ENCODE measurements at regions not wholly inside any gene's neighbourhood (a gene's known extent, or its start where the extent isn't known, plus 50 kb on each side); places are given as distances from the start of the nearest gene placed in this dataset.

DNA sequence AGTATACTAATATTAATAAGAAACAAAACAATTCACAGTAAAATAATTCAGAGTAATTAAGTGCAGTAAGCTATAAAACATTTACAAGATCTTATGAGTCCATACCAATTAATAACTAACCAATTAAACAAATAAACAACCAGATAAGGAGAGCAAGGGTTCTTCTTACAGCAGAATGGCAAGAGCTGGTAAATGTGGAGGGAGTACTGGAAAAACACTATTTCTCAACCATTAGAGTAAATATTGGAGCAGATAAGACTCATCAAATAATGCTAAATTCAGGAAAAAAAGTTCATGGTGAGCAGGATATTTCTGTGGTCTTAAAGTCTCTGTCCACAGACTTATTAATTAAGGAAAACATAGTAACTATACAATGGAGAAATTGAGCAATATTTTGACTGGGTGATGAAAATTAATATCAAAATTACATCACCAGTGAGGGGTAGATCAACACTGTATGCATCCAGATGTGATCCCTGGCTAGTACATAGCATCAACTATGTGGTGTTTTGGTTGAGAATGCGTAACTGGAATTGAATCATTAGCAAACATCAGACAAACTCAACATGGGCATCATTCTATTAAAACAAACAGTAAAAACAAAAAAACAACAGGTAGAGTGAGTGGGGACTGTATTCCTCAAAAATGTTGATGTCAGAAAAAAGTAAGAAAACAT is 1376.7 kb downstream of the PCDH19 start:
- ChIA-PET POLR2A (no interaction called here), CTCF (no interaction called here)
- no peak for TF ChIP-seq TRIM28 (IDR thresholded peaks at IDR 0.05; ENCODE audit: borderline replicate concordance, low read length)
- TF ChIP-seq, protein P1, sequence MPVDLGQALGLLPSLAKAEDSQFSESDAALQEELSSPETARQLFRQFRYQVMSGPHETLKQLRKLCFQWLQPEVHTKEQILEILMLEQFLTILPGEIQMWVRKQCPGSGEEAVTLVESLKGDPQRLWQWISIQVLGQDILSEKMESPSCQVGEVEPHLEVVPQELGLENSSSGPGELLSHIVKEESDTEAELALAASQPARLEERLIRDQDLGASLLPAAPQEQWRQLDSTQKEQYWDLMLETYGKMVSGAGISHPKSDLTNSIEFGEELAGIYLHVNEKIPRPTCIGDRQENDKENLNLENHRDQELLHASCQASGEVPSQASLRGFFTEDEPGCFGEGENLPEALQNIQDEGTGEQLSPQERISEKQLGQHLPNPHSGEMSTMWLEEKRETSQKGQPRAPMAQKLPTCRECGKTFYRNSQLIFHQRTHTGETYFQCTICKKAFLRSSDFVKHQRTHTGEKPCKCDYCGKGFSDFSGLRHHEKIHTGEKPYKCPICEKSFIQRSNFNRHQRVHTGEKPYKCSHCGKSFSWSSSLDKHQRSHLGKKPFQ (tag by site-specific recombination; IDR thresholded peaks at IDR 0.05): no peak
- TF ChIP-seq ZNF544 (tag by site-specific recombination; IDR thresholded peaks at IDR 0.05): no peak
- TF ChIP-seq KLF9 (tag by site-specific recombination; IDR thresholded peaks at IDR 0.05; ENCODE audit: low read depth): no peak
- no peak for TF ChIP-seq ZNF701 (tag by site-specific recombination; IDR thresholded peaks at IDR 0.05)
- TF ChIP-seq ZNF132 (tag by site-specific recombination; IDR thresholded peaks at IDR 0.05; ENCODE audit: borderline replicate concordance): no peak
- H3K36me3 ChIP-seq (ENCODE audit: control insufficient read depth in 2 of 2, insufficient read depth in 1 of 2, low read length in 2 of 2): no peaks in the 10 kb centered on the region
- H3K4me1 ChIP-seq (ENCODE audit: control insufficient read depth, insufficient read depth, low read length): no peaks in the 10 kb centered on the region
- H3K27ac ChIP-seq (ENCODE audit: extremely low read depth, low read depth, low read length): no peak overlapping the region
- no peaks in the 10 kb centered on the region for H3K9me3 ChIP-seq (ENCODE audit: control insufficient read depth, insufficient read depth, low read depth, low read length)
- H3K4me3 ChIP-seq (ENCODE audit: low read depth, low read length): no peak overlapping the region

DNA sequence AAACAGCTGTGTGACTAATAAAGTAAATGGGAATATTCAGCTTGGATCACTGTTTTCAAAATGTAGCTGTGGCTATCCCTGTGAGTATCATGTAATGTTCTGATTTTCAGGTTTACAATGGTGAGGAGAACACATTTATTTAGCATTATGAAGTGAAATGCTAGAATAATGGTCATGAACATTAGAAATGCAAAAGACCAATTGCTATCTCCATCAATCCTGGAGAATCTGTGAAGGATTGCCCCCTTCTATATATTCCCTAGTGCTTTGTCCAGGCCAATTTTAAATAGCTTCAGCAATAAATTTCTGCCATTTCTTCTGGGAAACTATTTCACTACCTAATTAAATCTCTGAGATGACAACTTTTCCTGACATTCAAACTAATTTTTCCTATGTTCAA is 1399.1 kb downstream of the PCDH19 start:
- Histone ChIP-seq H3K4me3 (ENCODE audit: low read depth, low read length) (no peak overlapping the region), H3K36me3 (ENCODE audit: control insufficient read depth in 2 of 2, insufficient read depth in 1 of 2, low read length in 2 of 2) (no peaks in the 10 kb centered on the region), H3K27ac (ENCODE audit: extremely low read depth, low read depth, low read length) (no peak overlapping the region), H3K4me1 (ENCODE audit: control insufficient read depth, insufficient read depth, low read length) (no peaks in the 10 kb centered on the region), H3K9me3 (ENCODE audit: control insufficient read depth, insufficient read depth, low read depth, low read length) (no peaks in the 10 kb centered on the region; the same call in none of the 2 replicates)
- POLR2A ChIA-PET: no interaction called here
- TF ChIP-seq ZNF48 (tag by site-specific recombination; IDR thresholded peaks at IDR 0.05) (no peak), ZNF677 (tag by site-specific recombination; IDR thresholded peaks at IDR 0.05) (no peak), ZFP3 (tag by site-specific recombination; IDR thresholded peaks at IDR 0.05; ENCODE audit: low read depth) (no peak), ZNF221 (tag by site-specific recombination; IDR thresholded peaks at IDR 0.05; ENCODE audit: borderline replicate concordance) (no peak), ZBTB17 (tag by site-specific recombination; IDR thresholded peaks at IDR 0.05) (no peak), KLF1 (tag by site-specific recombination; IDR thresholded peaks at IDR 0.05) (no peak), ZNF350 (tag by site-specific recombination; IDR thresholded peaks at IDR 0.05) (no peak), ZNF223 (tag by site-specific recombination; IDR thresholded peaks at IDR 0.05) (no peak)
- TF ChIP-seq, protein P2, sequence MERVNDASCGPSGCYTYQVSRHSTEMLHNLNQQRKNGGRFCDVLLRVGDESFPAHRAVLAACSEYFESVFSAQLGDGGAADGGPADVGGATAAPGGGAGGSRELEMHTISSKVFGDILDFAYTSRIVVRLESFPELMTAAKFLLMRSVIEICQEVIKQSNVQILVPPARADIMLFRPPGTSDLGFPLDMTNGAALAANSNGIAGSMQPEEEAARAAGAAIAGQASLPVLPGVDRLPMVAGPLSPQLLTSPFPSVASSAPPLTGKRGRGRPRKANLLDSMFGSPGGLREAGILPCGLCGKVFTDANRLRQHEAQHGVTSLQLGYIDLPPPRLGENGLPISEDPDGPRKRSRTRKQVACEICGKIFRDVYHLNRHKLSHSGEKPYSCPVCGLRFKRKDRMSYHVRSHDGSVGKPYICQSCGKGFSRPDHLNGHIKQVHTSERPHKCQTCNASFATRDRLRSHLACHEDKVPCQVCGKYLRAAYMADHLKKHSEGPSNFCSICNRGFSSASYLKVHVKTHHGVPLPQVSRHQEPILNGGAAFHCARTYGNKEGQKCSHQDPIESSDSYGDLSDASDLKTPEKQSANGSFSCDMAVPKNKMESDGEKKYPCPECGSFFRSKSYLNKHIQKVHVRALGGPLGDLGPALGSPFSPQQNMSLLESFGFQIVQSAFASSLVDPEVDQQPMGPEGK (tag by site-specific recombination; IDR thresholded peaks at IDR 0.05): no peak
- TF ChIP-seq, protein P3, sequence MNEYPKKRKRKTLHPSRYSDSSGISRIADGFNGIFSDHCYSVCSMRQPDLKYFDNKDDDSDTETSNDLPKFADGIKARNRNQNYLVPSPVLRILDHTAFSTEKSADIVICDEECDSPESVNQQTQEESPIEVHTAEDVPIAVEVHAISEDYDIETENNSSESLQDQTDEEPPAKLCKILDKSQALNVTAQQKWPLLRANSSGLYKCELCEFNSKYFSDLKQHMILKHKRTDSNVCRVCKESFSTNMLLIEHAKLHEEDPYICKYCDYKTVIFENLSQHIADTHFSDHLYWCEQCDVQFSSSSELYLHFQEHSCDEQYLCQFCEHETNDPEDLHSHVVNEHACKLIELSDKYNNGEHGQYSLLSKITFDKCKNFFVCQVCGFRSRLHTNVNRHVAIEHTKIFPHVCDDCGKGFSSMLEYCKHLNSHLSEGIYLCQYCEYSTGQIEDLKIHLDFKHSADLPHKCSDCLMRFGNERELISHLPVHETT (tag by site-specific recombination; IDR thresholded peaks at IDR 0.05): no peak
- CTCF ChIA-PET: no interaction called here

DNA sequence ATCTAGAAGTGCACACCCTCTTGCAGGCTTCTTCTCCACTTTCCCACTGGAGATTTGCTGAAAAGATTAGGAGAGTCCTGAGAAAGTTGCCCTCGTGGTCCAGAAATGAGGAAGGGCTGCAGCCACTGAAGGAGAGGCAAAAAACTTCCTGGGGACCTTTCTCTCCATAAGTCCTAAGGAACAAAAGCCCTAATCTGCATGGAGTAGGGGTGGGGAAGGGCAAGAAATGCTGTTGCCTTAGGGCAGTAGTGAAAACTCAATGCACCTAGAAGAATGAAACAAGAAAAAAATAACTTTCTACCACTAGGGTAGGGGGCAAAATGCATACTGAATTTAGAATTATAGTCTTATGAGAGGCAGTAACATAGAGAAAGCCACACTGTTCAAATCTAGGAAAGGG is 1408.8 kb downstream of the PCDH19 start:
- no peaks in the 10 kb centered on the region for H3K36me3 ChIP-seq (ENCODE audit: control insufficient read depth in 2 of 2, insufficient read depth in 1 of 2, low read length in 2 of 2)
- TF ChIP-seq, protein P4, sequence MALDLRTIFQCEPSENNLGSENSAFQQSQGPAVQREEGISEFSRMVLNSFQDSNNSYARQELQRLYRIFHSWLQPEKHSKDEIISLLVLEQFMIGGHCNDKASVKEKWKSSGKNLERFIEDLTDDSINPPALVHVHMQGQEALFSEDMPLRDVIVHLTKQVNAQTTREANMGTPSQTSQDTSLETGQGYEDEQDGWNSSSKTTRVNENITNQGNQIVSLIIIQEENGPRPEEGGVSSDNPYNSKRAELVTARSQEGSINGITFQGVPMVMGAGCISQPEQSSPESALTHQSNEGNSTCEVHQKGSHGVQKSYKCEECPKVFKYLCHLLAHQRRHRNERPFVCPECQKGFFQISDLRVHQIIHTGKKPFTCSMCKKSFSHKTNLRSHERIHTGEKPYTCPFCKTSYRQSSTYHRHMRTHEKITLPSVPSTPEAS (tag by site-specific recombination; IDR thresholded peaks at IDR 0.05): no peak
- TF ChIP-seq, protein P5, sequence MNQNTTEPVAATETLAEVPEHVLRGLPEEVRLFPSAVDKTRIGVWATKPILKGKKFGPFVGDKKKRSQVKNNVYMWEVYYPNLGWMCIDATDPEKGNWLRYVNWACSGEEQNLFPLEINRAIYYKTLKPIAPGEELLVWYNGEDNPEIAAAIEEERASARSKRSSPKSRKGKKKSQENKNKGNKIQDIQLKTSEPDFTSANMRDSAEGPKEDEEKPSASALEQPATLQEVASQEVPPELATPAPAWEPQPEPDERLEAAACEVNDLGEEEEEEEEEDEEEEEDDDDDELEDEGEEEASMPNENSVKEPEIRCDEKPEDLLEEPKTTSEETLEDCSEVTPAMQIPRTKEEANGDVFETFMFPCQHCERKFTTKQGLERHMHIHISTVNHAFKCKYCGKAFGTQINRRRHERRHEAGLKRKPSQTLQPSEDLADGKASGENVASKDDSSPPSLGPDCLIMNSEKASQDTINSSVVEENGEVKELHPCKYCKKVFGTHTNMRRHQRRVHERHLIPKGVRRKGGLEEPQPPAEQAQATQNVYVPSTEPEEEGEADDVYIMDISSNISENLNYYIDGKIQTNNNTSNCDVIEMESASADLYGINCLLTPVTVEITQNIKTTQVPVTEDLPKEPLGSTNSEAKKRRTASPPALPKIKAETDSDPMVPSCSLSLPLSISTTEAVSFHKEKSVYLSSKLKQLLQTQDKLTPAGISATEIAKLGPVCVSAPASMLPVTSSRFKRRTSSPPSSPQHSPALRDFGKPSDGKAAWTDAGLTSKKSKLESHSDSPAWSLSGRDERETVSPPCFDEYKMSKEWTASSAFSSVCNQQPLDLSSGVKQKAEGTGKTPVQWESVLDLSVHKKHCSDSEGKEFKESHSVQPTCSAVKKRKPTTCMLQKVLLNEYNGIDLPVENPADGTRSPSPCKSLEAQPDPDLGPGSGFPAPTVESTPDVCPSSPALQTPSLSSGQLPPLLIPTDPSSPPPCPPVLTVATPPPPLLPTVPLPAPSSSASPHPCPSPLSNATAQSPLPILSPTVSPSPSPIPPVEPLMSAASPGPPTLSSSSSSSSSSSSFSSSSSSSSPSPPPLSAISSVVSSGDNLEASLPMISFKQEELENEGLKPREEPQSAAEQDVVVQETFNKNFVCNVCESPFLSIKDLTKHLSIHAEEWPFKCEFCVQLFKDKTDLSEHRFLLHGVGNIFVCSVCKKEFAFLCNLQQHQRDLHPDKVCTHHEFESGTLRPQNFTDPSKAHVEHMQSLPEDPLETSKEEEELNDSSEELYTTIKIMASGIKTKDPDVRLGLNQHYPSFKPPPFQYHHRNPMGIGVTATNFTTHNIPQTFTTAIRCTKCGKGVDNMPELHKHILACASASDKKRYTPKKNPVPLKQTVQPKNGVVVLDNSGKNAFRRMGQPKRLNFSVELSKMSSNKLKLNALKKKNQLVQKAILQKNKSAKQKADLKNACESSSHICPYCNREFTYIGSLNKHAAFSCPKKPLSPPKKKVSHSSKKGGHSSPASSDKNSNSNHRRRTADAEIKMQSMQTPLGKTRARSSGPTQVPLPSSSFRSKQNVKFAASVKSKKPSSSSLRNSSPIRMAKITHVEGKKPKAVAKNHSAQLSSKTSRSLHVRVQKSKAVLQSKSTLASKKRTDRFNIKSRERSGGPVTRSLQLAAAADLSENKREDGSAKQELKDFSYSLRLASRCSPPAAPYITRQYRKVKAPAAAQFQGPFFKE (tag by site-specific recombination; IDR thresholded peaks at IDR 0.05; ENCODE audit: borderline replicate concordance): no peak
- no peaks in the 10 kb centered on the region for H3K4me1 ChIP-seq (ENCODE audit: control insufficient read depth, insufficient read depth, low read length)
- ChIA-PET CTCF (no interaction called here), POLR2A (no interaction called here)
- H3K4me3 ChIP-seq (ENCODE audit: low read depth, low read length): no peak overlapping the region
- H3K9me3 ChIP-seq (ENCODE audit: control insufficient read depth, insufficient read depth, low read depth, low read length): no peaks in the 10 kb centered on the region; the same call in 1 of the 2 replicates
- H3K27ac ChIP-seq (ENCODE audit: extremely low read depth, low read depth, low read length): no peak overlapping the region

Data from HEK293 (cell line).